Liver (tissue), 8 donors: ENCODE measurements at regions not wholly inside any gene's neighbourhood (a gene's known extent, or its start where the extent isn't known, plus 50 kb on each side); places are given as distances from the start of the nearest gene placed in this dataset.
A peak's percentile ranks its signal among the peaks of the same experiment; 100 is the strongest.

Source experiments
- DNase-seq: peaks from one replicate; pipeline ENCODE4 v3.0.0-alpha.2; 2017; ENCODE audit warnings: low spot score
- H3K27ac ChIP-seq, 2 donors: one replicate each; pipeline ENCODE4 v1.7.0; 2013; ENCODE audit warnings: inconsistent platforms in 2 of 2, low read length in 2 of 2, control low read depth in 1 of 2, low read depth in 1 of 2, mild to moderate bottlenecking in 1 of 2
- H3K27me3 ChIP-seq, 4 donors: one replicate each; pipeline versions ENCODE4 v1.6.1 to v1.7.0; 2013; ENCODE audit warnings: low read length in 3 of 4, inconsistent platforms in 1 of 4, mild to moderate bottlenecking in 1 of 4, moderate library complexity in 1 of 4; ENCODE audit not compliant: control insufficient read depth in 4 of 4, insufficient read depth in 4 of 4
- H3K36me3 ChIP-seq, 4 donors: one replicate each; pipeline versions ENCODE4 v1.6.1 to v1.7.0; 2013; ENCODE audit warnings: low read length in 3 of 4, mild to moderate bottlenecking in 3 of 4, low read depth in 1 of 4, moderate library complexity in 1 of 4; ENCODE audit not compliant: control insufficient read depth in 4 of 4, insufficient read depth in 3 of 4
- H3K4me1 ChIP-seq, 4 donors: one replicate each; pipeline versions ENCODE4 v1.6.1 to v1.7.0; 2013; ENCODE audit warnings: low read length in 3 of 4, mild to moderate bottlenecking in 3 of 4, moderate library complexity in 1 of 4; ENCODE audit not compliant: control insufficient read depth in 4 of 4, insufficient read depth in 4 of 4
- H3K4me3 ChIP-seq, 3 donors: one replicate each; pipeline versions ENCODE4 v1.6.1 to v1.7.0; 2013; ENCODE audit warnings: low read length in 3 of 3, control low read depth in 1 of 3, low read depth in 1 of 3, mild to moderate bottlenecking in 1 of 3
- H3K9ac ChIP-seq, 2 donors: one replicate each; pipeline ENCODE4 v1.7.0; 2013; ENCODE audit warnings: low read length in 2 of 2, mild to moderate bottlenecking in 2 of 2, moderate library complexity in 2 of 2, control low read depth in 1 of 2, low read depth in 1 of 2
- H3K9me3 ChIP-seq, 4 donors: one replicate each; pipeline versions ENCODE4 v1.6.1 to v1.7.0; 2013; ENCODE audit warnings: low read length in 3 of 4; ENCODE audit not compliant: control insufficient read depth in 4 of 4
- EGR1 ChIP-seq, 2 donors: IDR thresholded peaks; 2 replicates each; pipeline ENCODE4 v1.6.1; 2016 to 2018; ENCODE audit warnings: antibody characterized with exemption in 2 of 2, low read depth in 2 of 2
- FOXA1 ChIP-seq: IDR thresholded peaks from 2 replicates; pipeline ENCODE4 v1.6.1; 2016; ENCODE audit warnings: antibody characterized with exemption
- FOXA2 ChIP-seq: IDR thresholded peaks from 2 replicates; pipeline ENCODE4 v1.6.1; 2016; ENCODE audit warnings: antibody characterized with exemption
- GABPA ChIP-seq, 2 donors: IDR thresholded peaks in 1 of 2; conservative IDR thresholded peaks in 1 of 2; 2 replicates each; pipeline ENCODE4 v1.6.1; 2016; ENCODE audit warnings: antibody characterized with exemption in 2 of 2, mild to moderate bottlenecking in 1 of 2, moderate library complexity in 1 of 2
- HNF4A ChIP-seq, 2 donors: conservative IDR thresholded peaks; 2 replicates each; pipeline ENCODE4 v1.6.1; 2016; ENCODE audit warnings: antibody characterized with exemption in 2 of 2, mild to moderate bottlenecking in 2 of 2
- HNF4G ChIP-seq: IDR thresholded peaks from 2 replicates; pipeline ENCODE4 v1.6.1; 2016; ENCODE audit warnings: antibody characterized with exemption
- JUND ChIP-seq, 2 donors: IDR thresholded peaks; 2 replicates each; pipeline ENCODE4 v1.6.1; 2016; ENCODE audit warnings: antibody characterized with exemption in 2 of 2
- NR2F2 ChIP-seq: IDR thresholded peaks from 2 replicates; pipeline ENCODE4 v1.6.1; 2016; ENCODE audit warnings: antibody characterized with exemption
- RAD21 ChIP-seq, 2 donors: IDR thresholded peaks; 2 replicates each; pipeline ENCODE4 v1.6.1; 2016; ENCODE audit warnings: antibody characterized with exemption in 2 of 2, mild to moderate bottlenecking in 2 of 2
- REST ChIP-seq: IDR thresholded peaks from 2 replicates; pipeline ENCODE4 v1.6.1; 2016; ENCODE audit warnings: antibody characterized with exemption, mild to moderate bottlenecking
- RXRA ChIP-seq, 2 donors: IDR thresholded peaks; 2 replicates each; pipeline ENCODE4 v1.6.1; 2017 to 2018; ENCODE audit warnings: antibody characterized with exemption in 2 of 2, mild to moderate bottlenecking in 1 of 2
- SP1 ChIP-seq: IDR thresholded peaks from 2 replicates; pipeline ENCODE4 v1.6.1; 2018; ENCODE audit warnings: antibody characterized with exemption, mild to moderate bottlenecking
- TAF1 ChIP-seq: conservative IDR thresholded peaks from 2 replicates; pipeline ENCODE4 v1.6.1; 2016; ENCODE audit warnings: antibody characterized with exemption, mild to moderate bottlenecking
- YY1 ChIP-seq: IDR thresholded peaks from 2 replicates; pipeline ENCODE4 v1.6.1; 2016; ENCODE audit warnings: antibody characterized with exemption, mild to moderate bottlenecking
- ZBTB33 ChIP-seq: IDR thresholded peaks from 2 replicates; pipeline ENCODE4 v1.6.1; 2016; ENCODE audit warnings: antibody characterized with exemption
- WGBS: extraction: QIAGEN DNeasy Blood & Tissue Kit; methylation state at CpG from one replicate; pipeline ENCODE4 v1.1.7; 2013; 5-methylcytosine and 5-hydroxymethylcytosine counted together
- TF ChIP-seq, protein P1 (sequence below): fragments of 150-350 bp; IDR thresholded peaks from 2 replicates; pipeline ENCODE4 v1.5.1; 2017; ENCODE audit warnings: improper control_type of control experiment, low read depth, low read length; ENCODE audit not compliant: missing input control
- TF ChIP-seq, protein P2 (sequence below): IDR thresholded peaks from 2 replicates; pipeline ENCODE4 v1.6.1; 2016; ENCODE audit warnings: antibody characterized with exemption
- TF ChIP-seq, protein P3 (sequence below): IDR thresholded peaks from 2 replicates; pipeline ENCODE4 v1.6.1; 2016; ENCODE audit warnings: antibody characterized with exemption
- donor health status: healthy.
- donor health status: healthy.
- donor health status: healthy.
- donor health status: healthy.
- donor health status: healthy.

- DNase-seq: no peak
- WGBS: 25% methylated on average over 4 of the region's 4 CpGs
These were observed 130.7 kb upstream of the TMEM164 start for GRCh38 chrX:109872021-109872732.

More at GRCh38 chrX:109872021-109872732, 130.7 kb upstream of the TMEM164 start:
- Histone ChIP-seq H3K4me1 (peaks cover 0 to 12% (median 7%) of the 10 kb centered on the region in 4 donors), H3K27me3 (no peaks in the 10 kb centered on the region), H3K36me3 (no peaks in the 10 kb centered on the region), H3K27ac (no peak overlapping the region), H3K4me3 (no peak overlapping the region), H3K9me3 (no peaks in the 10 kb centered on the region), H3K9ac (no peak overlapping the region)
- peak; percentile 67 for TF ChIP-seq ZBTB33
- TF ChIP-seq, protein P1, sequence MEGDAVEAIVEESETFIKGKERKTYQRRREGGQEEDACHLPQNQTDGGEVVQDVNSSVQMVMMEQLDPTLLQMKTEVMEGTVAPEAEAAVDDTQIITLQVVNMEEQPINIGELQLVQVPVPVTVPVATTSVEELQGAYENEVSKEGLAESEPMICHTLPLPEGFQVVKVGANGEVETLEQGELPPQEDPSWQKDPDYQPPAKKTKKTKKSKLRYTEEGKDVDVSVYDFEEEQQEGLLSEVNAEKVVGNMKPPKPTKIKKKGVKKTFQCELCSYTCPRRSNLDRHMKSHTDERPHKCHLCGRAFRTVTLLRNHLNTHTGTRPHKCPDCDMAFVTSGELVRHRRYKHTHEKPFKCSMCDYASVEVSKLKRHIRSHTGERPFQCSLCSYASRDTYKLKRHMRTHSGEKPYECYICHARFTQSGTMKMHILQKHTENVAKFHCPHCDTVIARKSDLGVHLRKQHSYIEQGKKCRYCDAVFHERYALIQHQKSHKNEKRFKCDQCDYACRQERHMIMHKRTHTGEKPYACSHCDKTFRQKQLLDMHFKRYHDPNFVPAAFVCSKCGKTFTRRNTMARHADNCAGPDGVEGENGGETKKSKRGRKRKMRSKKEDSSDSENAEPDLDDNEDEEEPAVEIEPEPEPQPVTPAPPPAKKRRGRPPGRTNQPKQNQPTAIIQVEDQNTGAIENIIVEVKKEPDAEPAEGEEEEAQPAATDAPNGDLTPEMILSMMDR: no peak
- TF ChIP-seq RAD21 (IDR thresholded peaks at IDR 0.05): peak in 1 of 2 donors; percentile 33
- TF ChIP-seq HNF4A (conservative IDR thresholded peaks at IDR 0.05): peak; percentile 82 to 91
- TF ChIP-seq JUND (IDR thresholded peaks at IDR 0.05): peak; percentile 77 to 83
- peak in 1 of 2 donors; percentile 40 for TF ChIP-seq EGR1 (IDR thresholded peaks at IDR 0.05; ENCODE audit: low read depth in 2 of 2)
- TF ChIP-seq HNF4G: peak; percentile 62
- TF ChIP-seq, protein P2, sequence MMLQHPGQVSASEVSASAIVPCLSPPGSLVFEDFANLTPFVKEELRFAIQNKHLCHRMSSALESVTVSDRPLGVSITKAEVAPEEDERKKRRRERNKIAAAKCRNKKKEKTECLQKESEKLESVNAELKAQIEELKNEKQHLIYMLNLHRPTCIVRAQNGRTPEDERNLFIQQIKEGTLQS: peak; percentile 82
- TF ChIP-seq FOXA2: peak; percentile 91
- no peak for TF ChIP-seq TAF1
- no peak for TF ChIP-seq NR2F2
- TF ChIP-seq SP1: peak; percentile 72
- TF ChIP-seq FOXA1: peak; percentile 78
- TF ChIP-seq, protein P3, sequence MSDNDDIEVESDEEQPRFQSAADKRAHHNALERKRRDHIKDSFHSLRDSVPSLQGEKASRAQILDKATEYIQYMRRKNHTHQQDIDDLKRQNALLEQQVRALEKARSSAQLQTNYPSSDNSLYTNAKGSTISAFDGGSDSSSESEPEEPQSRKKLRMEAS: peak; percentile 86
- TF ChIP-seq GABPA (IDR thresholded peaks at IDR 0.05 in 1 of 2, conservative IDR thresholded peaks at IDR 0.05 in 1 of 2): peak in 1 of 2 donors; percentile 27
- no peak for TF ChIP-seq REST
- peak; percentile 86 to 95 for TF ChIP-seq RXRA (IDR thresholded peaks at IDR 0.05)
- TF ChIP-seq YY1: peak; percentile 60
